Activated naive CD4-positive, alpha-beta T cell treated with anti-CD3 and anti-CD28 coated beads, Interleukin-2, amount 10 ng/mL, durations not matched to agents 7 days and 5 days (primary cell): ENCODE measurements at regions not wholly inside any gene's neighbourhood (a gene's known extent, or its start where the extent isn't known, plus 50 kb on each side); places are given as distances from the start of the nearest gene placed in this dataset.

Experiments used
- CTCF ChIA-PET: fragments of 350-600 bp; sonication (Branson Sonifier 250); formaldehyde crosslinking; loops from one replicate; lab custom pipeline; 2021; ENCODE audit warnings: antibody characterized with exemption; lab: Charles Lee
- DNase-seq: peaks from one replicate; pipeline ENCODE4 v3.0.0-alpha.2; 2020
- H3K27ac Mint-ChIP-seq: one replicate; pipeline ENCODE4 v1.8.0; 2021; ENCODE audit warnings: mild to moderate bottlenecking, moderate library complexity, mixed read lengths
- H3K27me3 Mint-ChIP-seq: one replicate; pipeline ENCODE4 v1.8.0; 2021; ENCODE audit warnings: mild to moderate bottlenecking, mixed read lengths
- H3K36me3 Mint-ChIP-seq: one replicate; pipeline ENCODE4 v1.8.0; 2021; ENCODE audit warnings: mixed read lengths
- H3K4me1 Mint-ChIP-seq: one replicate; pipeline ENCODE4 v1.8.0; 2021; ENCODE audit warnings: mixed read lengths
- H3K4me3 Mint-ChIP-seq: one replicate; pipeline ENCODE4 v1.8.0; 2021; ENCODE audit warnings: mild to moderate bottlenecking, moderate library complexity, mixed read lengths
- H3K9me3 Mint-ChIP-seq: one replicate; pipeline ENCODE4 v1.8.0; 2021; ENCODE audit warnings: mixed read lengths

- H3K4me1 Mint-ChIP-seq, result no peaks in the 10 kb centered on the region
- H3K36me3 Mint-ChIP-seq, result no peaks in the 10 kb centered on the region
- peaks cover 9% of the 10 kb centered on the region for H3K9me3 Mint-ChIP-seq
- no peak for DNase-seq
- H3K27ac Mint-ChIP-seq, result no peak overlapping the region
- H3K4me3 Mint-ChIP-seq, result no peak overlapping the region
- CTCF ChIA-PET, result no interaction called here
- H3K27me3 Mint-ChIP-seq, result no peaks in the 10 kb centered on the region
Measured at GRCh38 chr2:2942906-2943305, 434.7 kb downstream of the EIPR1 start.

DNA sequence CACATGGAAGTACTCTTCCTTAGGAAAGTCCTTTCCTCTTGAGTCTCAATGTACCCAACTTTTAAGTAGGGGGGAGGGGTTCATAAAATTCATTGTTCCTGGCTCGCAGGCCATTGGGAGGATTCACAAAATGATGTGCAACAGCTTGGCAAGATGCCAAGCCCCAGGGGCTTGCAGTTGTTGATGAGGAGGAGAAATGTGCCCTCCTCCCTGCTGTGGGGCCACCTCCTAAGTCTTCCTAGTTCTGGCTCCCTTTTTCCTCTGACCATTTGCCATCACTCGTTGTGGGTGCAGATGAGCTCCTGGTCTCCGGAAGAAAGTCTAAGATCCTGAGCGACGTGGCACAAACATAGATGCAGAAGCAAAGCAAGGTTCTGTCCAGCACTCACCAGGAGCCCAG, 435.4 kb downstream of the EIPR1 start:
- no peak overlapping the region for H3K27ac Mint-ChIP-seq
- no peaks in the 10 kb centered on the region for H3K27me3 Mint-ChIP-seq
- H3K9me3 Mint-ChIP-seq, result peaks cover 12% of the 10 kb centered on the region
- no peak for DNase-seq
- no peaks in the 10 kb centered on the region for H3K4me1 Mint-ChIP-seq
- CTCF ChIA-PET, result no interaction called here
- H3K4me3 Mint-ChIP-seq, result no peak overlapping the region
- no peaks in the 10 kb centered on the region for H3K36me3 Mint-ChIP-seq

DNA sequence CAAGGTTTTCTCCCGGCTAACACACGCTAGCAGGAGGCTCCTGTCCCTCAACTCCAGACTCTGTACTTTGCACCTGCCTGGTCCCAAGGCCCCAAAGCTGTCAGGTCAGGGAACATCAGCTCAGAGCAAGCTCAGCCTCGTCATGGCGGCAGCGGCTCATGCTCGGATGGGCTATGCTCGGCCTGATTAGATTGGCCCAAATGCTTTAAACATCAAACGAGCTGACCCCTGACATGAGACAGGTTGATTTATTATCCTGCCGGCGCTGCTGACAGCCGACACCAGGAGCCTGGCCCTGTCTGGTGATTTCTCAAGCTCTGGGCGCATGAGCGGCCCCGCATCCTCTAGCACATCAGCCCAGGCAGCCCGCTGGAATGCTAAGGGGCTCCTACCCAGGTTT, 436.4 kb downstream of the EIPR1 start:
- no peaks in the 10 kb centered on the region for H3K4me1 Mint-ChIP-seq

DNA sequence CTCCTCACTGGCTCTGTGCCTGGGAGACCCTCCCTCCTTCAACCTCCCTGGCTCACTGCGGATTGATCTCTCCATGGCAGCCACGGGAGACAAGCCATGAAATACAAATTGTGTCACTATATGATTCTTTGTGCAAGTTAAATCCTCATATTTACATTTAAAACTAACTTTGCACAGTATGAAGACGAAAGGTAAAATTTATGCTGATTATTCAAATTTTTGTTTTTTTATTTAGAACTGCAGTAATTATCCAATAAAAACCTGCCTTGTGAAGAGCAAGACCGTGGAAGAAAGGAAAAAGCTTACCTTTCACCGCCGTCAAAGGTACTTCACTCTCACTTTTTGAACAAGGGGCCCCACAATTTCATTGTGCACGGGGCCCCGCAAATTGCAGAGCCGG, 436.9 kb downstream of the EIPR1 start:
- Mint-ChIP-seq H3K9me3 (peaks cover 23% of the 10 kb centered on the region), H3K27ac (no peak overlapping the region), H3K27me3 (no peaks in the 10 kb centered on the region), H3K4me3 (no peak overlapping the region), H3K36me3 (no peaks in the 10 kb centered on the region), H3K4me1 (no peaks in the 10 kb centered on the region)
- CTCF ChIA-PET, result no interaction called here
- DNase-seq, result no peak

More for the DNA sequence above, 436.4 kb downstream of the EIPR1 start:
- DNase-seq, result no peak
- Mint-ChIP-seq H3K36me3 (no peaks in the 10 kb centered on the region), H3K9me3 (peaks cover 20% of the 10 kb centered on the region), H3K27me3 (no peaks in the 10 kb centered on the region), H3K4me3 (no peak overlapping the region), H3K27ac (no peak overlapping the region)
- CTCF ChIA-PET, result no interaction called here

DNA sequence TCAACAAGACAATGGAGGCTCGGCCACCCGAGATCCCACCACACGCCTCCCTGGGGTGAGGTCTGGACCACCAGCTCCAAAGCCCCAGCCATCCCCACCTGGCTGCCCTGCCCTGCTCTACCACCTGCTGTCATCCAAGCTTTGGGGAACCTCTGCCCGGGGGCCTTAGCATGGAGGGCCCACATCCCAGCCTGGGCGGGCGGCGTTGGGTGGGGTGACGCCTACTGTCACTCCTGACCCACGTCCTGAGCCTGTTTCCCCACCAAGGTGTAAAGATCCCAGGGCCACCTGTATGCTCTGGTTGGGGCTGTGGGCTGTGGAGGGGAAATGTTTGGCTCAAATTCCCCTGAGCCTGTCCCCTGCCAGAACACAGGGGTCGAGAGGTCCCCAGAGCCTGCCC, 437.6 kb downstream of the EIPR1 start:
- CTCF ChIA-PET, result no interaction called here
- Mint-ChIP-seq H3K4me1 (no peaks in the 10 kb centered on the region), H3K9me3 (peaks cover 24% of the 10 kb centered on the region), H3K27ac (no peak overlapping the region), H3K36me3 (no peaks in the 10 kb centered on the region), H3K27me3 (no peaks in the 10 kb centered on the region), H3K4me3 (no peak overlapping the region)
- DNase-seq, result no peak

GRCh38 chr2:2939078-2939795, 438.4 kb downstream of the EIPR1 start:
- no peak overlapping the region for H3K4me3 Mint-ChIP-seq
- no peaks in the 10 kb centered on the region for H3K4me1 Mint-ChIP-seq
- DNase-seq, result no peak
- no peaks in the 10 kb centered on the region for H3K27me3 Mint-ChIP-seq
- H3K9me3 Mint-ChIP-seq, result peaks cover 24% of the 10 kb centered on the region
- H3K27ac Mint-ChIP-seq, result no peak overlapping the region
- no peaks in the 10 kb centered on the region for H3K36me3 Mint-ChIP-seq
- CTCF ChIA-PET, result no interaction called here

GRCh38 chr2:2938481-2938880, 439.1 kb downstream of the EIPR1 start:
- Mint-ChIP-seq H3K36me3 (no peaks in the 10 kb centered on the region), H3K4me1 (no peaks in the 10 kb centered on the region), H3K27me3 (no peaks in the 10 kb centered on the region), H3K4me3 (no peak overlapping the region), H3K9me3 (peaks cover 24% of the 10 kb centered on the region), H3K27ac (no peak overlapping the region)
- CTCF ChIA-PET, result no interaction called here
- DNase-seq, result no peak

DNA sequence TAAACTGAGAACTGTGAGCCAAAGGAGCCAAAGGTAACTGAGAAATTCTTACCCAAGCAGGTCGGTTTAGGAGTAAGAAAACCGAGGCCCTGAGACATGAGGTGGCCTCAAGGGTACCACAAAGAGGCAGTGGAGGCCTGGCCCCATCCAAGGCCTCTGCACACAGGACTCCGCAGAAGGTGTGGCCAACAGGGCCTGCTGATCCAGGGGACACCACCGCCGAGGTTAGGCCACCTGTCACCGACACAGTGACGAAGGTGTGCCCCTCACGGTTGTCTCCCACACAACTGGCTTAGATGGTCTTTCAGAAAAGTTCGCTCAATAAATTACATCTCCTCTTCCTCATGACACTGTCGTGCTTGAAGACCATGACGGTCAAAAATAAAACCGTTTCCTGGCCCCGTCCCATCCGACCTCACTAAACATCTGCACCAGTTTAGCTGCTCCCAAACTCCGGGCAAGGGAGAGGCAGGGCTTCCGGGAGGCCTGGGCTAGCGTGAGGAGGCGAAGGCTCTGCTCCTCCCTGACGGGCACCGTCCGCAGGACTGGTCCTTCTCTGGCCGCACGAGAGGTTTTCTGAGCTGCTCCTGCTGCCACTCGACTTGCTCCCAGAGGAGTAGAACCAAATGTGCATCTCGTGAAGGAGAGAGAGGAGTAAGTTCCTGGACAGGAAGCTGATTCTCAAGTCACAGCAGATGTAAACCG, 442.0 kb downstream of the EIPR1 start:
- no peak overlapping the region for H3K27ac Mint-ChIP-seq
- H3K4me3 Mint-ChIP-seq, result no peak overlapping the region
- CTCF ChIA-PET, result no interaction called here
- no peaks in the 10 kb centered on the region for H3K27me3 Mint-ChIP-seq
- peaks cover 24% of the 10 kb centered on the region for H3K9me3 Mint-ChIP-seq
- H3K36me3 Mint-ChIP-seq, result no peaks in the 10 kb centered on the region
- no peak for DNase-seq
- no peaks in the 10 kb centered on the region for H3K4me1 Mint-ChIP-seq

DNA sequence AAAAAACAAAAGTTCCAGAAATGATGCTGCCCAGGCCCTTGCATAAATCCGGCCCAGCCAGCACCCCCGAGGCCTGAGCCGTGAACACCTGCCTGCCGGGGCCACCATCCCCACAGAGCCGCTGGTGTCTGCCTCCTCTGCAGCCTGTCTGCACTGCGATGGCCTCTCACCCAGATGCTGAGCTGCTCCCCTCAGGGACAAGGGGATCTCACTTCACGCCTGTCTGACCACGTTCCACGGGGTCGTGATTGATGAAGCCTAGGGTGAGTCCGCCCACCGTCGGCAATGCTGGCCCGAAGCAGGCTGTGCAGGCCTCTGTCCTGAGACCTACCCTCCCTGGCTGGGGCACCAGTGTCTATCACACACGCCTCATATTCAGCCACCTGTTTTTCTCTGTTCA, 444.2 kb downstream of the EIPR1 start:
- H3K36me3 Mint-ChIP-seq, result no peaks in the 10 kb centered on the region
- CTCF ChIA-PET, result no interaction called here
- DNase-seq, result no peak
- H3K4me3 Mint-ChIP-seq, result no peak overlapping the region
- H3K9me3 Mint-ChIP-seq, result peaks cover 21% of the 10 kb centered on the region
- H3K4me1 Mint-ChIP-seq, result no peaks in the 10 kb centered on the region
- H3K27me3 Mint-ChIP-seq, result no peaks in the 10 kb centered on the region
- H3K27ac Mint-ChIP-seq, result no peak overlapping the region

GRCh38 chr2:2932692-2933305, 444.8 kb downstream of the EIPR1 start:
- no peaks in the 10 kb centered on the region for H3K36me3 Mint-ChIP-seq
- no peak for DNase-seq
- peaks cover 17% of the 10 kb centered on the region for H3K9me3 Mint-ChIP-seq
- no peaks in the 10 kb centered on the region for H3K27me3 Mint-ChIP-seq
- CTCF ChIA-PET, result no interaction called here
- no peak overlapping the region for H3K27ac Mint-ChIP-seq
- H3K4me3 Mint-ChIP-seq, result no peak overlapping the region
- H3K4me1 Mint-ChIP-seq, result no peaks in the 10 kb centered on the region

- Mint-ChIP-seq H3K9me3 (peaks cover 14% of the 10 kb centered on the region), H3K4me1 (no peaks in the 10 kb centered on the region), H3K27me3 (no peaks in the 10 kb centered on the region), H3K27ac (no peak overlapping the region), H3K4me3 (no peak overlapping the region), H3K36me3 (no peaks in the 10 kb centered on the region)
- no peak for DNase-seq
- CTCF ChIA-PET, result no interaction called here
Measured at GRCh38 chr2:2932189-2932588, 445.4 kb downstream of the EIPR1 start.

DNA sequence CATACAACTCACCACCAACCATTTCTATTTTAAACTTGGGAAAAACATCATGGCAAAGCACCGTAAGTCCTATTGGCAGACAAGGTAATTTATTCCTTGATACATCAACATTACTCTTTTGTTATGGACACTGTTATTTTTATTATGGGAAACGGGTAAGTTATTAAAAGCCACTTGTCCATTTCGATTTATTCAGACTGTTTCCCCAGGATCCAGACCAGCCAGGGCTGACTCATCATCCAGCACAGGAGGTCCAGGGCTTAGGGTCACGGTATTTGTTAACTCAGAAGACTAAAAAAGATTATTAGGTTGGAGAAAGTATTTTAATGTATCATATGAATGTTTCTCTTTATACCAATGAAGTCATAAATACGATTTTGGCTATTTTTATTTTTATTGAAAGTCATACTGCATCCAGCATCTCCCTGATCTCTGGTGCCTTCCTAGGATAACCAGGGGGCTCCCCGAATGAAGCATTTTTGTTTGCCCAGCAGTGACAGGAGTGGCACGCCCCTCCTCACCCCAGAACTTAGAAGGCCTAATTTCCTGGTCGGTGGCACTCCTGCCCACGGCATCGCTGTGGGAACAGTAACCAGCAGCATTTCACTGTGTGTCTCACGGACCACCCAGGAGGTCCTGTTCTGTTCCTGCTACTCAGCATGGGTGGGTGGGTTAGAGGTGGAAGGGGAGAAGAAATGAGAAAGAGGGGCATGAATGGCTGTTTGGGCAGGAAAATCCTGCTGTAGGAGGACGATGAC, 446.1 kb downstream of the EIPR1 start:
- CTCF ChIA-PET, result no interaction called here
- Mint-ChIP-seq H3K27me3 (no peaks in the 10 kb centered on the region), H3K4me1 (no peaks in the 10 kb centered on the region), H3K4me3 (no peak overlapping the region), H3K27ac (no peak overlapping the region), H3K9me3 (peaks cover 8% of the 10 kb centered on the region), H3K36me3 (no peaks in the 10 kb centered on the region)
- no peak for DNase-seq

GRCh38 chr2:2930841-2931240, 446.8 kb downstream of the EIPR1 start:
- Mint-ChIP-seq H3K4me1 (no peaks in the 10 kb centered on the region), H3K27ac (no peak overlapping the region), H3K9me3 (peaks cover 4% of the 10 kb centered on the region), H3K36me3 (no peaks in the 10 kb centered on the region), H3K4me3 (no peak overlapping the region), H3K27me3 (no peaks in the 10 kb centered on the region)
- no peak for DNase-seq
- CTCF ChIA-PET, result no interaction called here

DNA sequence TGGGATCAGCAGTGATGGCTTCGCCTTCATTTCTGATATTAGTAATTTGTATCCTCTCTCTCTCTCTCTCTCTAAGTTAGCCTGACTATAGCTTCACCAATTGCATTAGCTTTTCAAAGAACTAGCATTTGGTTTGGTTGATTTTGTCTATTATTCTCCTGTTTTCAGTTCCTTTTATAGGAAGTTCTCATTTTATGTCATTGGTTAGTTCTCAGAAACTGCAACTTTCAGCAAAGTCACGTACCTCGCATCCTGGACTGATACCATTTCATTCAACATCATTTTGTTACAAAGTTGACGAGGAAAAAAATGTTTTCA, 450.8 kb downstream of the EIPR1 start:
- CTCF ChIA-PET, result no interaction called here
- H3K27ac Mint-ChIP-seq, result no peak overlapping the region
- no peak overlapping the region for H3K4me3 Mint-ChIP-seq
- H3K9me3 Mint-ChIP-seq, result no peaks in the 10 kb centered on the region
- DNase-seq, result no peak
- no peaks in the 10 kb centered on the region for H3K4me1 Mint-ChIP-seq
- no peaks in the 10 kb centered on the region for H3K36me3 Mint-ChIP-seq
- H3K27me3 Mint-ChIP-seq, result peaks cover 4% of the 10 kb centered on the region
